Gastroesophageal sphincter (tissue), 4 donors: ENCODE measurements at regions not wholly inside any gene's neighbourhood (a gene's known extent, or its start where the extent isn't known, plus 50 kb on each side); places are given as distances from the start of the nearest gene placed in this dataset.
"Not testable (repeated sequence)": the region's sequence is repeated elsewhere in the genome, so short reads cannot be mapped to it uniquely, and the experiment has no call there.

Experiments used
- ATAC-seq: fragments of 150-250 bp; one replicate; pipeline ENCODE4 v1.9.1; 2016; ENCODE audit warnings: mild to moderate bottlenecking, moderate library complexity
- H3K27ac ChIP-seq, 4 donors: fragments of 200-600 bp; sonication (generic) in 3 of 4; 1 replicate in 3 of 4; 2 replicates in 1 of 4; pipeline ENCODE4 v1.5.1; 2016 to 2019
- H3K27me3 ChIP-seq: fragments of 200-600 bp; sonication (generic); one replicate; pipeline ENCODE4 v1.5.1; 2019
- H3K36me3 ChIP-seq, 2 donors: fragments of 200-600 bp; sonication (generic); one replicate each; pipeline ENCODE4 v1.5.1; 2019; ENCODE audit warnings: control low read depth in 1 of 2
- H3K4me1 ChIP-seq, 3 donors: fragments of 200-600 bp; sonication (generic); 1 replicate in 2 of 3; 2 replicates in 1 of 3; pipeline ENCODE4 v1.5.1; 2016 to 2019; ENCODE audit warnings: control low read depth in 2 of 3
- H3K4me3 ChIP-seq, 2 donors: fragments of 200-600 bp; sonication (generic); one replicate each; pipeline ENCODE4 v1.5.1; 2019; ENCODE audit warnings: mild to moderate bottlenecking in 1 of 2, moderate library complexity in 1 of 2
- H3K9me3 ChIP-seq, 3 donors: fragments of 200-600 bp; sonication (generic); one replicate each; pipeline ENCODE4 v1.5.1; 2017 to 2019; ENCODE audit warnings: control low read depth in 2 of 3
- EP300 ChIP-seq: sonication (generic); formaldehyde crosslinking; IDR thresholded peaks from one replicate; pipeline ENCODE4 v1.6.1; 2017; ENCODE audit warnings: antibody characterized with exemption, mild to moderate bottlenecking
- POLR2A ChIP-seq, 2 donors: fragments of 450-650 bp; IDR thresholded peaks; one replicate each; pipeline ENCODE4 v1.6.1; 2017; ENCODE audit warnings: antibody characterized with exemption in 2 of 2, mild to moderate bottlenecking in 2 of 2, moderate library complexity in 1 of 2
- POLR2AphosphoS5 ChIP-seq: sonication (generic); formaldehyde crosslinking; IDR thresholded peaks from one replicate; pipeline ENCODE4 v1.6.1; 2017; ENCODE audit warnings: antibody characterized with exemption
- WGBS, 2 donors: methylation state at CpG; one replicate each; pipeline ENCODE4 v1.1.5; 2018; ENCODE audit warnings: low coverage in 1 of 2; 5-methylcytosine and 5-hydroxymethylcytosine counted together
- TF ChIP-seq, protein P1 (sequence below), 4 experiments: fragments of 200-600 bp in 2 of 4; fragments of 450-650 bp in 2 of 4; sonication (generic) in 1 of 4; IDR thresholded peaks; one replicate each; pipeline ENCODE4 v1.5.1; 2017 to 2019; ENCODE audit warnings: antibody characterized with exemption in 4 of 4, mild to moderate bottlenecking in 2 of 4, moderate library complexity in 2 of 4

DNA sequence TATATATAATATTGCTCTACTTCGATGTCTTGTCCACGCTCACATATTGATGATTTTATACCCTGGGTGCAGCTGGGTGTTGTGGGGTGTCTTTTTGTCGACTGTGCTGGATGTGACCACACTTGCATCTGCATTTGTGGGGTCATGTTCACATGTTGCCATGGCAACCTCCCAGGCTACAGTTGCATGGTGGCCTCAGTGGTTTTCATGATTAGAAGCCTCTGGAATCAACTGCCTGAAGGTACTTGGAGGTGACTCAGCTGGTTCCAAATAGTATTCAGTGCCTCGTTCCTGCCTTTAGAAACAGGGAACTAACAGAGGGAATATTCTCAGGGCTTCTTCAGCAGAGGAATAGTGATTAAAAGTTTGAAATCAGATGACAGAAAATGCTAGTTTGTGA lies 166.3 kb upstream of the NYAP2 start:
- H3K4me3 ChIP-seq = no peak overlapping the region
- 74 to 86% methylated on average over 1 to 4 of the region's 4 CpGs for WGBS, 2 donors
- no peak for ATAC-seq
- no peaks in the 10 kb centered on the region for H3K9me3 ChIP-seq
- H3K36me3 ChIP-seq = no peaks in the 10 kb centered on the region
- H3K27ac ChIP-seq = no peak overlapping the region
- H3K27me3 ChIP-seq = no peaks in the 10 kb centered on the region
- TF ChIP-seq POLR2A (IDR thresholded peaks at IDR 0.05) (no peak), EP300 (no peak), POLR2AphosphoS5 (no peak)
- TF ChIP-seq, protein P1, sequence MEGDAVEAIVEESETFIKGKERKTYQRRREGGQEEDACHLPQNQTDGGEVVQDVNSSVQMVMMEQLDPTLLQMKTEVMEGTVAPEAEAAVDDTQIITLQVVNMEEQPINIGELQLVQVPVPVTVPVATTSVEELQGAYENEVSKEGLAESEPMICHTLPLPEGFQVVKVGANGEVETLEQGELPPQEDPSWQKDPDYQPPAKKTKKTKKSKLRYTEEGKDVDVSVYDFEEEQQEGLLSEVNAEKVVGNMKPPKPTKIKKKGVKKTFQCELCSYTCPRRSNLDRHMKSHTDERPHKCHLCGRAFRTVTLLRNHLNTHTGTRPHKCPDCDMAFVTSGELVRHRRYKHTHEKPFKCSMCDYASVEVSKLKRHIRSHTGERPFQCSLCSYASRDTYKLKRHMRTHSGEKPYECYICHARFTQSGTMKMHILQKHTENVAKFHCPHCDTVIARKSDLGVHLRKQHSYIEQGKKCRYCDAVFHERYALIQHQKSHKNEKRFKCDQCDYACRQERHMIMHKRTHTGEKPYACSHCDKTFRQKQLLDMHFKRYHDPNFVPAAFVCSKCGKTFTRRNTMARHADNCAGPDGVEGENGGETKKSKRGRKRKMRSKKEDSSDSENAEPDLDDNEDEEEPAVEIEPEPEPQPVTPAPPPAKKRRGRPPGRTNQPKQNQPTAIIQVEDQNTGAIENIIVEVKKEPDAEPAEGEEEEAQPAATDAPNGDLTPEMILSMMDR (IDR thresholded peaks at IDR 0.05) = no peak
- no peaks in the 10 kb centered on the region for H3K4me1 ChIP-seq

DNA sequence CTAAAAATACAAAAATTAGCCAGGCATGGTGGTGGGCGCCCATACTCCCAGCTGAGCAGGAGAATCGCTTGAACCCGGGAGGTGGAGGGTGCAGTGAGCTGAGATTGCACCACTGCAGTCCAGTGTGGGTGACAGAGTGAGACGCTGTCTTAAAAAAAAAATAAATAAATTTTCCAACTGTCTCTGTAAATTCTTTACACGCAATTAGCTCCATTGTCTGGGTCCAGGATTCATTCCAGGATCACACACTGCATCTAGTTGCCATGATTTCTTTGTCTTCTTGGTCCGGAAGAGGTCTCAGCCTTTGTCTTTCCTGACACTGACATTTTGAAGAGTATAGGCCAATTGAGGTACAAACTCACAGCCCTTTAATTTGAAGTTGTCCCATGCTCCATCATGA lies 167.6 kb upstream of the NYAP2 start:
- no peak for TF ChIP-seq EP300
- TF ChIP-seq POLR2A (IDR thresholded peaks at IDR 0.05) = no peak
- TF ChIP-seq POLR2AphosphoS5 = no peak
- TF ChIP-seq, protein P1 (IDR thresholded peaks at IDR 0.05) = no peak
- 85% methylated on average over 6 of the region's 6 CpGs for WGBS, 2 donors
- ATAC-seq = no peak

DNA sequence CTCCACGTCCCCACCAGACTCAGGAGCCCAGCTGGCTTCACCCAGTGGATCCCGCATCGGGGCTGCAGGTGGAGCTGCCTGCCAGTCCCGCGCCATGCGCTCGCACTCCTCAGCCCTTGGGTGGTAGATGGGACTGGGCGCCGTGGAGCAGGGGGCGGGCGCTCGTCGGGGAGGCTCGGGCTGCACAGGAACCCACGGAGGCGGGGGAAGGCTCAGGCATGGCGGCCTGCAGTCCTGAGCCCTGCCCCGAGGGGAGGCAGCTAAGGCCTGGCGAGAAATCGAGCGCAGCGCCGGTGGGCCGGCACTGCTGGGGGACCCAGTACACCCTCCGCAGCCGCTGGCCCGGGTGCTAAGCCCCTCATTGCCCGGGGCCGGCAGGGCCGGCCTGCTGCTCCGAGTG lies 170.2 kb upstream of the NYAP2 start:
- not testable (repeated sequence) for H3K27ac ChIP-seq, H3K4me1 ChIP-seq, H3K4me3 ChIP-seq, ATAC-seq, H3K36me3 ChIP-seq, H3K27me3 ChIP-seq, H3K9me3 ChIP-seq
- WGBS, 2 donors = no CpG with 5 or more reads among the region's 31 CpGs

More for the DNA sequence above, 167.6 kb upstream of the NYAP2 start:
- no peaks in the 10 kb centered on the region for H3K4me1 ChIP-seq
- H3K27ac ChIP-seq = no peak overlapping the region
- H3K4me3 ChIP-seq = no peak overlapping the region
- no peaks in the 10 kb centered on the region for H3K36me3 ChIP-seq
- no peaks in the 10 kb centered on the region for H3K27me3 ChIP-seq
- H3K9me3 ChIP-seq = no peaks in the 10 kb centered on the region

DNA sequence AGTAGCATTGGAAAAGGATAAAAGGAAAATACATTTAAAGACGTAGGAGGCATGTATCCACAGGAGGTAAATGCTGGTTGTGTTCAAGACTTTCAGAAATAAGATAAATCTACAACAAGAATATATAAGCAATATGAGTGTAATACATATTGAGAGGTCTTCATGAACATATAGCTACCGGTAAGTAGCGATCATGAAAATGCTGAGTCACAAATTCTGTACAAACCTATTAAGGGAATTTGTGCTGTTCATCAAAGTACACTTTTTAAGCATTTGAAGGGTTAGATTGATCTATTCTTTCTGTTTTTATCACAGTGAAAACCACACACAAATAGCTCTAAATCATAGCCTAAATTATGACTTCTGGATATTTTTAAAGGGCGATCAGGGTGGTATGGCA lies 173.1 kb upstream of the NYAP2 start:
- H3K36me3 ChIP-seq = no peaks in the 10 kb centered on the region
- TF ChIP-seq, protein P1 (IDR thresholded peaks at IDR 0.05) = no peak
- TF ChIP-seq POLR2A (IDR thresholded peaks at IDR 0.05) = no peak
- TF ChIP-seq POLR2AphosphoS5 = no peak
- no peak for TF ChIP-seq EP300
- no peaks in the 10 kb centered on the region for H3K9me3 ChIP-seq
- no peak overlapping the region for H3K4me3 ChIP-seq
- ATAC-seq = no peak
- H3K27me3 ChIP-seq = no peaks in the 10 kb centered on the region
- H3K27ac ChIP-seq = no peak overlapping the region
- no peaks in the 10 kb centered on the region for H3K4me1 ChIP-seq
- WGBS, 2 donors = 82 to 93% methylated on average over 4 of the region's 4 CpGs

DNA sequence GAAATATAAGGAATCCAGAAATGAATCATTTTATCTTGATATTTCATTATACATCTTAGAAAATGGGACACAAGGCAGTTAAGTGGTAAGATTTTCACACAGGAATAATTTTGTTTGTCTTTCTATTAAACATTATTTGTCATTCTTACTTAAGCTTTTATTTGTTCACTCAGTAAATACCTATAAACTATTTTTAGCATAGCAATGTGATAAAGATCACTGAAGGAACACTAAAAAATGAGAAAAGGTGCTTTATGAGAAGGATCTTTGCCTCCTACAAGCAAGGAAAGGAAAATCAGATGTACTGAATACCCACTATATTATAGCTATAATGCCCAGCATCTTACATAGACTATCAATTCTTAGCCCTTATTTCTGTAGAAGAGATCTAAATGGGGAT lies 176.2 kb upstream of the NYAP2 start:
- H3K27me3 ChIP-seq = no peaks in the 10 kb centered on the region
- no peak overlapping the region for H3K27ac ChIP-seq
- H3K4me3 ChIP-seq = no peak overlapping the region
- no peaks in the 10 kb centered on the region for H3K4me1 ChIP-seq
- no peaks in the 10 kb centered on the region for H3K36me3 ChIP-seq
- no peaks in the 10 kb centered on the region for H3K9me3 ChIP-seq
- ATAC-seq = no peak
- TF ChIP-seq EP300 (no peak), POLR2A (IDR thresholded peaks at IDR 0.05) (no peak), POLR2AphosphoS5 (no peak)
- TF ChIP-seq, protein P1 (IDR thresholded peaks at IDR 0.05) = no peak

DNA sequence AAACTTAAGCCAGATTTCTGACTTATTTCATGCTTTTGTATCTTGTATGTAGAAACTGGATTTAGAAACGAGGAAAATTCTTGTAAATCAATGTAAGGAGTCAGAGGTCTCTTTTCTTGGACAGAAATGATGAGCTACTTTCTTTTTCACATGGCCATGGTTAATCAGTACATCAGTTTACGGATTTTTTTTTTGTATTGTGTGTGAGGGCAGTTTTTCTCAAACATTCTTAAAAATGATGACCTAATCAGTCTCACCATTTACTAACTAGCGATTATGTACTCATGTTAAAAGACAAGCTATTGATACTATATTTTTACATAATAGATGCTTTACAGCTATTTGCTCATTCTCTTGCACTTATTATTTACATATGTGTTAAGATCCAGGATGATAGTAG lies 165.2 kb upstream of the DOCK10 start:
- Histone ChIP-seq H3K27me3 (no peaks in the 10 kb centered on the region), H3K4me3 (no peak overlapping the region), H3K36me3 (no peaks in the 10 kb centered on the region), H3K9me3 (no peaks in the 10 kb centered on the region), H3K4me1 (no peaks in the 10 kb centered on the region), H3K27ac (no peak overlapping the region)
- no peak for ATAC-seq
- WGBS, 2 donors = 56 to 66% methylated on average over 3 of the region's 3 CpGs
- TF ChIP-seq POLR2A (IDR thresholded peaks at IDR 0.05) (no peak), EP300 (no peak), POLR2AphosphoS5 (no peak)
- TF ChIP-seq, protein P1 (IDR thresholded peaks at IDR 0.05) = no peak
